ENCODE measurements at regions not wholly inside any gene's neighbourhood (a gene's known extent, or its start where the extent isn't known, plus 50 kb on each side); places are given as distances from the start of the nearest gene placed in this dataset.

GRCh38 chr11:16598032-16598431, 140.4 kb upstream of the C11orf58 start:
- Histone ChIP-seq H2AFZ (no peak overlapping the region), H3K4me3 (no peak overlapping the region), H3K9me2 (ENCODE audit: insufficient read depth) (no peaks in the 10 kb centered on the region), H4K20me1 (ENCODE audit: insufficient read depth) (no peaks in the 10 kb centered on the region), H3K4me1 (replicated peaks; ENCODE audit: insufficient read depth) (no peaks in the 10 kb centered on the region), H3K4me2 (no peak overlapping the region), H3K36me3 (ENCODE audit: low read depth) (no peaks in the 10 kb centered on the region), H3K9me3 (ENCODE audit: insufficient read depth, low read depth) (no peaks in the 10 kb centered on the region), H3K27ac (no peak overlapping the region), H3K79me2 (ENCODE audit: low read depth) (no peaks in the 10 kb centered on the region), H3K27me3 (ENCODE audit: insufficient read depth, low read depth) (no peaks in the 10 kb centered on the region), H3F3A (ENCODE audit: insufficient read depth, low read depth) (no peaks in the 10 kb centered on the region)
- no peak for TF ChIP-seq EZH2 (IDR thresholded peaks at IDR 0.05; ENCODE audit: low read depth)
- no peak for TF ChIP-seq CTCF (conservative IDR thresholded peaks at IDR 0.05)
- intact Hi-C loops (cut with micrococcal nuclease; ENCODE audit: unreplicated experiment), result no loop called here
- no TSS peak for BruUV-seq (replicated peaks)
- POLR2A ChIA-PET (ENCODE audit: unreplicated experiment), result no interaction called here
- no peak for DNase-seq
- CTCF ChIA-PET, result no interaction called here

- H3K4me1 ChIP-seq (replicated peaks; ENCODE audit: insufficient read depth), result no peaks in the 10 kb centered on the region
- BruUV-seq (replicated peaks), result no TSS peak
- no peaks in the 10 kb centered on the region for H4K20me1 ChIP-seq (ENCODE audit: insufficient read depth)
- no peak for DNase-seq
- no peaks in the 10 kb centered on the region for H3K27me3 ChIP-seq (ENCODE audit: insufficient read depth, low read depth)
- no peak overlapping the region for H3K4me3 ChIP-seq
- no peaks in the 10 kb centered on the region for H3K79me2 ChIP-seq (ENCODE audit: low read depth)
- intact Hi-C loops (cut with micrococcal nuclease; ENCODE audit: unreplicated experiment), result no loop called here
- H3K36me3 ChIP-seq (ENCODE audit: low read depth), result no peaks in the 10 kb centered on the region
- H3F3A ChIP-seq (ENCODE audit: insufficient read depth, low read depth), result no peaks in the 10 kb centered on the region
- no peak for TF ChIP-seq EZH2 (IDR thresholded peaks at IDR 0.05; ENCODE audit: low read depth)
- no peak for TF ChIP-seq CTCF (conservative IDR thresholded peaks at IDR 0.05)
- ChIA-PET POLR2A (ENCODE audit: unreplicated experiment) (no interaction called here), CTCF (no interaction called here)
- no peak overlapping the region for H3K4me2 ChIP-seq
- H2AFZ ChIP-seq, result no peak overlapping the region
- no peaks in the 10 kb centered on the region for H3K9me3 ChIP-seq (ENCODE audit: insufficient read depth, low read depth)
- no peaks in the 10 kb centered on the region for H3K9me2 ChIP-seq (ENCODE audit: insufficient read depth)
- no peak overlapping the region for H3K27ac ChIP-seq
Measured at GRCh38 chr11:16596231-16596630, 142.2 kb upstream of the C11orf58 start.

- Histone ChIP-seq H3F3A (ENCODE audit: insufficient read depth, low read depth) (no peaks in the 10 kb centered on the region), H3K79me2 (ENCODE audit: low read depth) (no peaks in the 10 kb centered on the region), H4K20me1 (ENCODE audit: insufficient read depth) (no peaks in the 10 kb centered on the region), H3K4me2 (no peak overlapping the region), H3K4me3 (no peak overlapping the region), H2AFZ (no peak overlapping the region), H3K9me3 (ENCODE audit: insufficient read depth, low read depth) (no peaks in the 10 kb centered on the region), H3K36me3 (ENCODE audit: low read depth) (no peaks in the 10 kb centered on the region), H3K27me3 (ENCODE audit: insufficient read depth, low read depth) (no peaks in the 10 kb centered on the region), H3K9me2 (ENCODE audit: insufficient read depth) (no peaks in the 10 kb centered on the region), H3K27ac (no peak overlapping the region), H3K4me1 (replicated peaks; ENCODE audit: insufficient read depth) (no peaks in the 10 kb centered on the region)
- CTCF ChIA-PET, result no interaction called here
- intact Hi-C loops (cut with micrococcal nuclease; ENCODE audit: unreplicated experiment), result no loop called here
- DNase-seq, result no peak
- no peak for TF ChIP-seq CTCF (conservative IDR thresholded peaks at IDR 0.05)
- no peak for TF ChIP-seq EZH2 (IDR thresholded peaks at IDR 0.05; ENCODE audit: low read depth)
- BruUV-seq (replicated peaks), result no TSS peak
- POLR2A ChIA-PET (ENCODE audit: unreplicated experiment), result no interaction called here
Measured at GRCh38 chr11:16591157-16591556, 147.3 kb upstream of the C11orf58 start.
